ENCODE measurements at regions not wholly inside any gene's neighbourhood (a gene's known extent, or its start where the extent isn't known, plus 50 kb on each side); places are given as distances from the start of the nearest gene placed in this dataset.
"Not testable (repeated sequence)": the region's sequence is repeated elsewhere in the genome, so short reads cannot be mapped to it uniquely, and the experiment has no call there.

DNA sequence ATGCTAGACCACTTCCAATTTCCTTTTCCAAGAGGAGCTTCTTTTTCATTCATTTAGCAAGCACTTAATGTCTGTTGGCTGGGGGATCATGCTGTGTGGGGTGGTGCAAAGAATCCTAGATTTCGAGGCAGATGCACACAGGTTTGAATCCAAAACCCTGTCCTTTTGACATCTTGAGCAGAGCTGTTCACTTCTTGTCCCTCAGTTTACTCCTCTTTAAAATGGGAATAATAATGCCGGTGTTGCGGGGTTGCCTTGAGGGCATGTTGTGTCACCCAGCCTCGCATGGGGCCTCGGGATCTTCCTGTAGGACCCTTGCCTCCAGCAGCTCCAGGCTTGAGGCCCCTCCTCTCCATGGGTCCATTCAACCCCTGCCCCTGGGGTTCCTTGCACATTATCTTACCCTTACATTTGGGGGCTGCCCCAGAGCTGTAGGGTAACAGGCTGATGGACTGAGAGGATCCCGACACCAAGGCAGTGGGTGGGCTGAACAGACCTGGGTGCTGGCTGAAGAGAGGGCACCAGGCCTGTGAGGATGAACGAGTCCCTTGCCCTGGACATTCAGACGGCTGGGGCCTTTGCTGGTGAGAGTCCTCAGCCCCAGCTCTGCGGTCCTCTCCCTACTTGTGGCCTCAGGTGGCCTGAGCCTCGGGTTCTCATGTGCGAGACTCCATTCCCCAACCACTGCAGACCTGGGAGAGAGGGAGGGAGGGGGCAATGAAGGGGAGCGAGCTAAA lies 145.8 kb downstream of the BARX1 start:
- no peak for DNase-seq

- DNase-seq = no peak
Observed at GRCh38 chr9:93808115-93809029, 146.8 kb downstream of the BARX1 start.

- DNase-seq = no peak
Observed at GRCh38 chr9:93807166-93808074, 147.7 kb downstream of the BARX1 start.

DNA sequence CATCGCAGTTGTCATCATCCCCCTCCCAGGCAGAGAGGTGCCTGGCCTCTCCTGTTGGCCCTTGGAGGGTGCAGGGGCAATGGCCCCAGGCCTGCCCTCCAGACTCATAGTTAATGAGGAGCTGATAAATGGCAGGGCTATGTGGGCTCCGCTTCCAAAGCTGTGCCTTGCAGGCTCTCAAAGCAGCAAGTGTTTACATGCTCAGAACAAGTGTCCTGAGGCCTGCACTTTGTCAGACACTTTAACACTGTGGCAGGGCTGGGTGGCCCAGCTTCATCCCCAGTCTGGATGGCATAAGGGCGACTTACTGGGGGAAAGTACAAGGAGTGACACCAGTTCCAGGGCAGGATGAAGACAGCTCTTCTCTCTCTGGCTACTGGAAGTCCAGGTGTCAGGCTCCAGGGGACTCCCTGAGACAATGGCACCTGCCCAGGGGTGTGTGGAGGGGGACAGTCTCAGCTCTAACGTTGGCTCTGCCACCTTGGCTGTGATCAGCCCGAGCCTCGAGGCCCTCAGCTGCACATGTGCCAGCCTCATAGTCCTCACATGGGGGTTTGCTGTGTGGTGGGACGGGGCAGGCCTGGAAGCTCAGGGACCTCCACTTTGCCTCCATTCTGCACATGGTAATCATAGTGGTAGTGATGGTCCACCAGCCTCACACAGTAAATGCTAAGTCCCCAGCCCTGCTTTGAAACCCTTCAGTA lies 153.4 kb downstream of the BARX1 start:
- DNase-seq = no peak

DNA sequence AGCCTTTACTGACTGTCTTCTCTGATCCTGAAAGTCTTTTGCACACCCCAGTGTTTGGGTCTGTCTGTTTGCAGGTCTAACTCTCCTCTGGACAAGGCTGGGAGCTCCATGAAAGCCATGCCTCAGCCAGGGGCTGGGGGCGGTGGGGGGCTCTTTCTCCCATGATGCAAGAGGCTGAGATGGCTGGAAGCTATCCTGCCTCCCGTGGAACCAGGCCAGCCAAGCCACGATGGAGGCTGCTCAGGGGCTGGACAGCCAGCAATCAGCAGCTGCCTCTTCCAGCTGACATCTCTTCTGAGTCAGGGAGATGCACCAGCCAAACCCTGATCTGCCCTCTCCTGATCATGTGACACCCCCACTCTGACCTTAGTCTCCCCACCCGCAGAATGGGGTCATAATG lies 154.0 kb downstream of the BARX1 start:
- DNase-seq = no peak

DNA sequence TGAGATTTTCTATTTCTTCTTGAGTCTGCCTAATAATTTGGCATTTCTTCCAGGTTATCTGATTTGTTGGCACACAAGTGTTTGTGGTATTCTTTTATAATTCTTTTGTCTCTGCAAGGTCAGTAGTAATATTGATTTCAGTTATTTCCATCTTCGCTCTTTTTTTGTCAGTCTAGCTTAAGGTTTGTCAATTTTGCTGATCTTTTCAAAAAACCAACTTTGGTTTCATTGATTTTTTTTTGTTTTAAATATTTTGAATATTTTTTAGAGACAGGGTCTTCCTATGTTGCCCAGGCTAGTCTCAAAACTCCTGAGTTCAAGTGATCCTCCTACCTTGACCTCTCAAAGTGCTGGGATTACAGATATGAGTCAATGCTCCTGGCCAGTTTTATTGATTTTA lies 162.8 kb downstream of the BARX1 start:
- no peak for DNase-seq

GRCh38 chr9:93786204-93786603 lies 169.0 kb downstream of the BARX1 start:
- no peak for DNase-seq

- DNase-seq = no peak
Observed at GRCh38 chr9:93776873-93777272, 178.3 kb downstream of the BARX1 start.

GRCh38 chr9:93776256-93776655 lies 178.9 kb downstream of the BARX1 start:
- DNase-seq = no peak

DNA sequence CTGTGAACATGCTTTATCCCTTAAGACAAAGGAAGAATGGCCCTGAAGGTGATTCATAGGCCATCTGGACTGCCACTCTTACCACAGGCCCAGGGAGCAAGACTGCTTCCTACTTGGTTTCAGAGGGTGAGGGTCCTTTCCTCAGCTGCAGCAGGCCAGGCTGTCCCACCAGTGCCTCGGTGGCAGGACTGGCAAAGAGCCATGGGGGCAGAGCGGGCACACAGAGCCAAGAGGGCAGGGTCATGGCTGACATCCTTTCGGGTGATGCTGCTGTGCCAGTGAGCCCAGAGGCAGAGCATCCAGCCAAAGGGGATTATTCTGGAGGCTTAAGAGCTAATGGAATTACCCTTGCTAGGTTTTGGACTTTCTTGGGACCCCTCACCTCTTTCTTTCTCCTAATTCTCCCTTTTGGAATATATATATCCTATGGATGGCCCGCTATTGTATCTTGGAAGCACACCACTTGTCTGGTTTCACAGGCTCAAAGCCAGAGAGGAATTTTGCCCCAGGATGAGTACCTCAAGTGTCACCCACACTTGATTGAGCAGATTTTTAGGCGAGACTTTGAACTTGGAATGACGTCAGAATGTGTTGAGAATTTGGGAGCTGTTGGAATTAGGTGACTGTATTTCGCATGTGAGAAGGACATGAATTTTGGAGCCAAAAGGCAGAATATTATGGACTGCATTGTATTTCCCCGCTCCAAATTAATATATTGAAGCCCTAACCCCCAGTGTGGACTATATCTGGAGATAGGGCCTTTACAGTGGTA lies 180.6 kb downstream of the BARX1 start:
- DNase-seq = no peak

DNA sequence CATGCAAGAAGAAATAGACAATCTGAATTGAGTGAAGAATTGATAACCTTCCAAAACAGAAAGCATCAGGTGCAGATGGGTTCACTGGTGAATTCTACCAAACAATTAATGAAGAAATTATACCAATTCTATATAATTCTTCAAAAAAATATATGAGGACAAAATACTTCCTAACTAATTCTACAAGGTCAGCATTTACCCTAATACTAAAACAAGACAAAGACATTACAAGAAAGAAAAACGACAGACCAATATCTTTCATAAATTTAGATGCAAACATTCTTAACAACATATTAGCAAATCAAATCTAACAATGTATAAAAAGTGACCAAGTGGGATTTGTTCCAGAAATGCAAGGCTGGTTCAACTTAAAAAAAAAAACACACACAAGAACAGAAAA lies 183.9 kb downstream of the BARX1 start:
- DNase-seq = no peak

- DNase-seq = no peak
Observed at GRCh38 chr9:93761822-93762221, 185.4 kb downstream of the PHF2 start.

DNA sequence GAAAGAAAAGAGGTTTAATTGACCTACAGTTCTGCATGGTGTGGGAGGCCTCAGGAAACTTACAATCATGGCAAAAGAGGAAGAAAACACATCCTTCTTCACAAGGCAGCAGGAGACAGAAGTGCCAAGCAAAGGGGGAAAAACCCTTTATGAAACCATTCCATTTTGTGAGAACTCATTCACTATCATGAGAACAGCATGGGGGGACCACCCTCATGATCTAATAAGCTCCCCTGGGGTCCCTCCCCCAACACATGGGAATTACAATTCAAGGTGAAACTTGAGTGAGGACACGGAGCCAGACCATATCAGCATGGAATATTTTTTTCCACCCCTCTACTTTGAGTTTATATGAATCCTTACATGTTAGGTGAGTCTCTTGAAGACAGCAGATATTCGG lies 173.7 kb downstream of the PHF2 start:
- no peak for DNase-seq

DNA sequence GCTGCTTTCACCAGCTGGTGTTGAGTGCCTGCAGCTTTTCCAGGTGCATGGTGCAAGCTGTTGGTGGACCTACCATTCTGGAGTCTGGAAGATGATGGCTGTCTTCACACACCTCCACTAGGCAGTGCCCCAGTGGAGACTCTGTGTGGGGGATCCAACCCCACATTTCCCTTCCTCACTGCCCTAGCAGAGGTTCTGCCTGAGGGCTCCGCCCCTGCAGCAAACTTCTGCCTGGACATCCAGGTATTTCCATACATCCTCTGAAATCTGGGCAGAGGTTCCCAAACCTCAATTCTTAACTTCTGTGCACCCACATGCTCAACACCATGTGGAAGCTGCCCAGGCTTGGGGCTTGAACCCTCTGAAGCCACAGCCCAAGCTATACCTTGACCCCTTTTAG lies 172.4 kb downstream of the PHF2 start:
- not testable (repeated sequence) for DNase-seq

DNA sequence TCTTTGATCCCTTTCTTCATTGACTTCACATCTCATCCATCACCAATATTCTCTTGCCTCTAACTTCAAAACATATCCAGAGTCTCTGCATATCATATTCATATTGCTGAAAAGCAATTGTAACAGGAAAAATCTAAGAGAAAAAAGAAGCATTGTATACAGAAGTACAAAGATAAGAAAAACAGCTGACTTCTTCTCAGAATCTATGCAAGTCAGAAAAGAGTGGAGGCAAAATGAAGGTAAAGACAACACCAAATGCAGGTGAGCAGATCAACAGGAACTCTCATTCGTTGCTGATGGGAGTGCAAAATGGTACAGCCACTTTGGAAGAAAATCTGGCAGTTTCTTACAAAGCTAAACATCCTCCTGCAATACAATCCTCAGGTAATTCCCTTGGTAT lies 155.6 kb downstream of the PHF2 start:
- no peak for DNase-seq

DNA sequence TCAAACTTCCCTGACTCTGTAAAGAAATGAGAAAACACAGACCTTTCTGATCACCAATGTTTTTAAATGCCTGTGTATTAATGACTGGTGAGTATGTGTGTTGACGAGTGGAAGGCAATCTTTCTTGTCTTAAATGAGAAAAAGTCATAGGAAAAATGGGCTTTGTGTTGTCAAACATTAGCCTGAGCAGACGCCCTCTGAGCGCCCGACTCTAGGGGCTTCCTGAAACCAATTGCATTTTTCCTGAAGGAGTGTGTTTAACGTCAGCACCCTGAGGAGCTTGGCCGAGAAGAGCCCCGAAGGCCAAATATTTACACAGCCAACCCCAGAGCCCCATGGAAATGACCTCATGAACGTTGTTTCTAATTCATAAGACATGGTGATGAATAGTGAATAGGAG lies 154.3 kb downstream of the PHF2 start:
- DNase-seq = no peak

- no peak for DNase-seq
Observed at GRCh38 chr9:93730217-93730616, 153.8 kb downstream of the PHF2 start.

Measured in hematopoietic multipotent progenitor cell treated with erythropoietin and hydrocortisone succinate and interleukin-3 and kit ligand, for 4 days (in vitro differentiated cells).